H1 (cell line): ENCODE measurements at regions not wholly inside any gene's neighbourhood (a gene's known extent, or its start where the extent isn't known, plus 50 kb on each side); places are given as distances from the start of the nearest gene placed in this dataset.

Experiments used
- CTCF ChIA-PET: fragments of 300-600 bp; sonication (Branson Sonifier 250); formaldehyde crosslinking; loops from one replicate; lab custom pipeline; 2021; ENCODE audit not compliant: partially characterized antibody; lab: Charles Lee
- POLR2A ChIA-PET: fragments of 300-600 bp; sonication (Branson Sonifier 250); formaldehyde crosslinking; loops from one replicate; lab custom pipeline; 2021; ENCODE audit warnings: inconsistent platforms; ENCODE audit not compliant: partially characterized antibody; lab: Charles Lee
- DNase-seq, 2 experiments: peaks; one replicate each; pipeline versions ENCODE4 v3.0.0 to v3.0.0-alpha.2; 2010 to 2022; ENCODE audit warnings: low spot score in 2 of 2, low read depth in 1 of 2, mixed read lengths in 1 of 2
- FAIRE-seq: peaks from 2 replicates; lab custom pipeline; 2011; peaks lifted over from hg19 to GRCh38; lab: Jason Lieb, UNC
- H2AFZ ChIP-seq: 2 replicates; pipeline ENCODE4 v1.8.1; 2012; ENCODE audit warnings: low read length, inconsistent platforms
- H2AK5ac ChIP-seq: 2 replicates; pipeline ENCODE4 v1.6.1; 2013; ENCODE audit warnings: low read depth, low read length
- H2BK120ac ChIP-seq: replicated peaks from 2 replicates; pipeline ENCODE3; 2013; ENCODE audit warnings: low read depth, low read length, inconsistent platforms
- H2BK12ac ChIP-seq: 2 replicates; pipeline ENCODE4 v1.6.1; 2013; ENCODE audit warnings: low read depth, low read length
- H2BK15ac ChIP-seq: 2 replicates; pipeline ENCODE4 v1.6.1; 2013; ENCODE audit warnings: low read length
- H2BK20ac ChIP-seq: 2 replicates; pipeline ENCODE4 v1.6.1; 2013; ENCODE audit warnings: low read length
- H2BK5ac ChIP-seq: 2 replicates; pipeline ENCODE4 v1.6.1; 2013; ENCODE audit warnings: low read depth, low read length
- H3K14ac ChIP-seq: 2 replicates; pipeline ENCODE4 v1.6.1; 2013; ENCODE audit warnings: inconsistent platforms; ENCODE audit not compliant: insufficient read length
- H3K18ac ChIP-seq: 2 replicates; pipeline ENCODE4 v1.6.1; 2013; ENCODE audit warnings: low read length; ENCODE audit errors: extremely low read depth
- H3K23ac ChIP-seq: 2 replicates; pipeline ENCODE4 v1.6.1; 2013; ENCODE audit warnings: inconsistent platforms; ENCODE audit not compliant: insufficient read length
- H3K23me2 ChIP-seq: 2 replicates; pipeline ENCODE4 v1.6.1; 2013; ENCODE audit warnings: low read depth, low read length
- H3K27ac ChIP-seq: 2 replicates; pipeline ENCODE4 v1.6.1; 2011; ENCODE audit warnings: low read depth, low read length, inconsistent platforms
- H3K27me3 ChIP-seq, 4 experiments: replicated peaks in 1 of 4; 1 replicate in 1 of 4; 2 replicates in 3 of 4; pipeline versions ENCODE4 v1.6.1 to v1.8.1; 2011 to 2013; ENCODE audit warnings: low read length in 3 of 4, mild to moderate bottlenecking in 3 of 4, inconsistent platforms in 2 of 4, mixed read lengths in 2 of 4, moderate library complexity in 1 of 4; ENCODE audit not compliant: control insufficient read depth in 3 of 4, insufficient read depth in 3 of 4; ENCODE audit errors: extremely low read depth in 1 of 4
- H3K36me3 ChIP-seq, 4 experiments: 2 replicates each; pipeline versions ENCODE4 v1.6.1 to v1.8.1; 2011 to 2013; ENCODE audit warnings: mild to moderate bottlenecking in 4 of 4, low read length in 3 of 4, moderate library complexity in 2 of 4, control low read depth in 1 of 4, inconsistent platforms in 1 of 4; ENCODE audit not compliant: insufficient read depth in 4 of 4, control insufficient read depth in 2 of 4
- H3K4ac ChIP-seq: replicated peaks from 2 replicates; pipeline ENCODE3; 2013; ENCODE audit warnings: low read length, low read depth, mixed read lengths, inconsistent platforms; ENCODE audit not compliant: insufficient read length
- H3K4me1 ChIP-seq, 4 experiments: replicated peaks in 1 of 4; 1 replicate in 1 of 4; 2 replicates in 3 of 4; pipeline versions ENCODE4 v1.6.1 to v1.8.1; 2011 to 2013; ENCODE audit warnings: low read length in 3 of 4, inconsistent platforms in 2 of 4, mixed read lengths in 1 of 4; ENCODE audit not compliant: insufficient read depth in 4 of 4, control insufficient read depth in 3 of 4
- H3K4me2 ChIP-seq, 2 experiments: 2 replicates each; pipeline versions ENCODE4 v1.6.1 to v1.8.1; 2011 to 2013; ENCODE audit warnings: low read depth in 2 of 2, low read length in 2 of 2, control low read depth in 1 of 2, inconsistent platforms in 1 of 2, mild to moderate bottlenecking in 1 of 2; ENCODE audit not compliant: insufficient read depth in 1 of 2
- H3K4me3 ChIP-seq, 4 experiments: fragments of 200-600, 300-600 bp in 1 of 4; sonication (generic), shearing (Covaris generic), sonication (Bioruptor Twin) in 1 of 4; 2 replicates each; pipeline versions ENCODE4 v1.5.1 to v1.8.1; 2011 to 2016; ENCODE audit warnings: low read length in 4 of 4, low read depth in 3 of 4, control low read depth in 2 of 4, inconsistent platforms in 2 of 4, mild to moderate bottlenecking in 2 of 4, mixed read lengths in 1 of 4, moderate library complexity in 1 of 4; ENCODE audit not compliant: insufficient read depth in 2 of 4; ENCODE audit errors: extremely low read depth in 1 of 4
- H3K56ac ChIP-seq: replicated peaks from 2 replicates; pipeline ENCODE3; 2013; ENCODE audit warnings: low read depth, mild to moderate bottlenecking, mixed read lengths, low read length, inconsistent platforms; ENCODE audit not compliant: insufficient read length
- H3K79me1 ChIP-seq: 2 replicates; pipeline ENCODE4 v1.6.1; 2013; ENCODE audit warnings: low read depth, low read length, control low read depth
- H3K79me2 ChIP-seq, 2 experiments: 2 replicates each; pipeline versions ENCODE4 v1.6.1 to v1.8.1; 2012 to 2013; ENCODE audit warnings: low read length in 2 of 2, mild to moderate bottlenecking in 2 of 2, inconsistent platforms in 1 of 2; ENCODE audit not compliant: insufficient read depth in 2 of 2, control insufficient read depth in 1 of 2
- H3K9ac ChIP-seq, 4 experiments: replicated peaks in 1 of 4; 1 replicate in 1 of 4; 2 replicates in 3 of 4; pipeline versions ENCODE4 v1.6.1 to v1.8.1; 2011 to 2013; ENCODE audit warnings: low read depth in 3 of 4, low read length in 3 of 4, control low read depth in 2 of 4, mild to moderate bottlenecking in 2 of 4, moderate library complexity in 2 of 4, inconsistent platforms in 1 of 4; ENCODE audit errors: extremely low read depth in 1 of 4
- H3K9me3 ChIP-seq, 2 experiments: 2 replicates each; pipeline versions ENCODE4 v1.6.1 to v1.8.1; 2012 to 2013; ENCODE audit warnings: mild to moderate bottlenecking in 2 of 2, moderate library complexity in 2 of 2, control low read depth in 1 of 2, inconsistent platforms in 1 of 2, low read depth in 1 of 2, low read length in 1 of 2, mixed read lengths in 1 of 2; ENCODE audit not compliant: insufficient read depth in 2 of 2
- H4K20me1 ChIP-seq, 2 experiments: replicated peaks in 1 of 2; 2 replicates each; pipeline versions ENCODE3 to v1.8.1; 2011 to 2013; ENCODE audit warnings: inconsistent platforms in 2 of 2, low read length in 2 of 2, mild to moderate bottlenecking in 1 of 2; ENCODE audit not compliant: insufficient read depth in 2 of 2, control insufficient read depth in 1 of 2
- H4K5ac ChIP-seq: 2 replicates; pipeline ENCODE4 v1.6.1; 2013; ENCODE audit warnings: low read length, low read depth, mixed read lengths, inconsistent platforms; ENCODE audit not compliant: insufficient read length
- H4K8ac ChIP-seq: 2 replicates; pipeline ENCODE4 v1.8.0; 2013; ENCODE audit warnings: mild to moderate bottlenecking, moderate library complexity, low read length, inconsistent platforms; ENCODE audit not compliant: insufficient read depth; ENCODE audit errors: extremely low read depth
- H4K91ac ChIP-seq: replicated peaks from 2 replicates; pipeline ENCODE3; 2013; ENCODE audit warnings: low read length, mixed read lengths, inconsistent platforms; ENCODE audit not compliant: insufficient read length
- ASH2L ChIP-seq: fragments of 200-600, 300-600 bp; sonication (generic); IDR thresholded peaks from one replicate; pipeline ENCODE4 v1.7.1; 2017; ENCODE audit warnings: low read length
- ATF2 ChIP-seq: IDR thresholded peaks from 2 replicates; pipeline ENCODE4 v1.6.1; 2012; ENCODE audit warnings: low read length, inconsistent platforms
- CTBP2 ChIP-seq: IDR thresholded peaks from 2 replicates; pipeline ENCODE4 v1.7.0; 2011; ENCODE audit warnings: borderline replicate concordance, mild to moderate bottlenecking, moderate library complexity, mixed read lengths, low read length; ENCODE audit not compliant: insufficient read depth, insufficient read length
- E2F6 ChIP-seq: IDR thresholded peaks from 2 replicates; pipeline ENCODE4 v1.6.1; 2012; ENCODE audit warnings: inconsistent platforms
- KDM4A ChIP-seq: IDR thresholded peaks from one replicate; pipeline ENCODE4 v1.7.1; 2012; ENCODE audit warnings: low read depth, mild to moderate bottlenecking, moderate library complexity, low read length, inconsistent platforms; ENCODE audit not compliant: severe bottlenecking
- MAFK ChIP-seq: IDR thresholded peaks from 2 replicates; pipeline ENCODE4 v1.6.1; 2012; ENCODE audit warnings: low read depth, mild to moderate bottlenecking, improper control_type of control experiment, low read length
- POLR2A ChIP-seq, 2 experiments: IDR thresholded peaks; 1 replicate in 1 of 2; 2 replicates in 1 of 2; pipeline ENCODE4 v1.6.1; 2011; ENCODE audit warnings: low read depth in 2 of 2, low read length in 2 of 2, mild to moderate bottlenecking in 2 of 2; ENCODE audit errors: control extremely low read depth in 1 of 2
- RNF2 ChIP-seq: fragments of 200-900, 300-1000 bp; sonication (generic); IDR thresholded peaks from 2 replicates; pipeline ENCODE4 v1.7.1; 2016; ENCODE audit warnings: borderline replicate concordance, low read depth, mild to moderate bottlenecking, antibody characterized with exemption, low read length; ENCODE audit not compliant: poor library complexity, severe bottlenecking; ENCODE audit errors: missing control alignments
- TAF1 ChIP-seq: IDR thresholded peaks from 2 replicates; pipeline ENCODE4 v1.6.1; 2011; ENCODE audit warnings: mild to moderate bottlenecking, low read depth, low read length
- TBP ChIP-seq: IDR thresholded peaks from 2 replicates; pipeline ENCODE4 v1.6.1; 2011; ENCODE audit warnings: low read depth, low read length, improper control_type of control experiment
- WGBS, 2 experiments: shearing (Covaris generic) in 1 of 2; methylation state at CpG; one replicate each; pipeline versions ENCODE4 v1.1.6 to v1.1.7; 2013 to 2015; ENCODE audit warnings: low lambda C conversion rate in 2 of 2, mixed read lengths in 2 of 2, inconsistent platforms in 1 of 2, low coverage in 1 of 2, missing lambda C conversion rate in 1 of 2; ENCODE audit not compliant: insufficient replicate concordance in 2 of 2, insufficient coverage in 1 of 2, insufficient read length in 1 of 2; ENCODE audit errors: extremely low coverage in 1 of 2, missing lambda C conversion rate in 1 of 2; 5-methylcytosine and 5-hydroxymethylcytosine counted together

- no peak overlapping the region for H2BK120ac ChIP-seq
- CTCF ChIA-PET = no interaction called here
- H3K4me3 ChIP-seq = no peak overlapping the region
- no peak overlapping the region for H3K18ac ChIP-seq
- H4K20me1 ChIP-seq = no peaks in the 10 kb centered on the region
- H3K4me2 ChIP-seq = no peak overlapping the region
- no peak overlapping the region for H2BK12ac ChIP-seq
- H3K23me2 ChIP-seq = peaks cover 4% of the 10 kb centered on the region
- no peaks in the 10 kb centered on the region for H3K9me3 ChIP-seq
- H3K14ac ChIP-seq = no peak overlapping the region
- H3K79me1 ChIP-seq = no peaks in the 10 kb centered on the region; the same call in 1 of the 2 replicates
- H4K5ac ChIP-seq = no peak overlapping the region
- 90% methylated on average over 8 of the region's 9 CpGs; no CpG with 5 or more reads in 1 of the 2 experiments for WGBS, 2 experiments
- no peak overlapping the region for H2AFZ ChIP-seq
- no peak overlapping the region for H2BK15ac ChIP-seq
- H2BK20ac ChIP-seq = no peak overlapping the region
- H3K27ac ChIP-seq = no peak overlapping the region
- no peak for DNase-seq
- no peak overlapping the region for H4K91ac ChIP-seq
- H2BK5ac ChIP-seq = no peak overlapping the region
- H3K27me3 ChIP-seq = no peaks in the 10 kb centered on the region; a peak in 1 of 7 replicates
- no peaks in the 10 kb centered on the region for H3K79me2 ChIP-seq
- no peak overlapping the region for H4K8ac ChIP-seq
- POLR2A ChIA-PET = no interaction called here
- H3K23ac ChIP-seq = no peak overlapping the region
- no peaks in the 10 kb centered on the region for H3K36me3 ChIP-seq
- H3K56ac ChIP-seq = no peak overlapping the region
- no peak overlapping the region for H3K9ac ChIP-seq
- no peak overlapping the region for H2AK5ac ChIP-seq
- no peak overlapping the region for H3K4ac ChIP-seq
- FAIRE-seq = no peak
- H3K4me1 ChIP-seq = peaks cover 0 to 3% (median 0%) of the 10 kb centered on the region in 4 experiments; a peak in 1 of 7 replicates
- TF ChIP-seq RNF2 = no peak
- TF ChIP-seq ASH2L = no peak
- no peak for TF ChIP-seq CTBP2
- TF ChIP-seq E2F6 = no peak
- no peak for TF ChIP-seq MAFK
- no peak for TF ChIP-seq ATF2
- TF ChIP-seq POLR2A (IDR thresholded peaks at IDR 0.05; ENCODE audit: control extremely low read depth in 1 of 2, low read depth in 2 of 2, low read length in 2 of 2) = no peak
- TF ChIP-seq KDM4A = no peak
- TF ChIP-seq TAF1 = no peak
- no peak for TF ChIP-seq TBP
These were observed 402.4 kb upstream of the C2CD4B start for GRCh38 chr15:62567501-62567900.
